HepG2 (cell line): ENCODE measurements at regions not wholly inside any gene's neighbourhood (a gene's known extent, or its start where the extent isn't known, plus 50 kb on each side); places are given as distances from the start of the nearest gene placed in this dataset.

ENCODE experiments used
- ATAC-seq: fragments of 200-7000 bp; cut with Tn5 transposase; 3 replicates; pipeline ENCODE4 v1.9.1; 2020; ENCODE audit warnings: mild to moderate bottlenecking, moderate library complexity
- BruUV-seq: library from RNA; stranded (reverse); fragments of 400-500 nt; replicated peaks from 2 replicates; lab custom pipeline; 2021; lab: Mats Ljungman, UMichigan
- CTCF ChIA-PET: fragments of 300-600 bp; formaldehyde crosslinking; extraction: SDS; loops from one replicate; lab custom pipeline; 2021; ENCODE audit warnings: low total read pairs, inconsistent platforms, low intra/inter-chr PET ratio; lab: Yijun Ruan, JAX
- POLR2A ChIA-PET: fragments of 350-600 bp; sonication (Branson Sonifier 250); formaldehyde crosslinking; loops from one replicate; lab custom pipeline; 2020; ENCODE audit warnings: antibody characterized with exemption, inconsistent platforms; lab: Yijun Ruan, JAX
- DNase-seq: peaks from one replicate; pipeline ENCODE4 v3.0.0-alpha.2; 2015; ENCODE audit warnings: low spot score
- FAIRE-seq: peaks from 3 replicates; lab custom pipeline; 2011; peaks lifted over from hg19 to GRCh38; lab: Jason Lieb, UNC
- H2AFZ ChIP-seq: one replicate; pipeline ENCODE4 v1.6.1; 2011; ENCODE audit warnings: low read length, inconsistent platforms
- H3K27ac ChIP-seq: fragments of 300-600 bp; 3 replicates; pipeline ENCODE4 v1.8.0; 2011; ENCODE audit warnings: mixed run types, mild to moderate bottlenecking, mixed read lengths, low read length, inconsistent platforms; ENCODE audit not compliant: insufficient read depth; ENCODE audit errors: extremely low read length
- H3K27me3 ChIP-seq, 2 experiments: fragments of 200-600 bp in 1 of 2; 2 replicates in 1 of 2; 3 replicates in 1 of 2; pipeline versions ENCODE4 v1.6.0 to v1.8.0; 2011; ENCODE audit warnings: low read length in 2 of 2, mild to moderate bottlenecking in 2 of 2, moderate library complexity in 2 of 2, inconsistent platforms in 1 of 2; ENCODE audit not compliant: insufficient read depth in 2 of 2, control insufficient read depth in 1 of 2
- H3K36me3 ChIP-seq, 2 experiments: fragments of 200-600 bp in 1 of 2; replicated peaks in 1 of 2; 2 replicates in 1 of 2; 3 replicates in 1 of 2; pipeline versions ENCODE4 v1.5.1 to v1.8.0; 2011; ENCODE audit warnings: low read length in 2 of 2, inconsistent platforms in 1 of 2; ENCODE audit not compliant: insufficient read depth in 2 of 2, control insufficient read depth in 1 of 2
- H3K4me1 ChIP-seq: 2 replicates; pipeline ENCODE4 v1.5.1; 2012; ENCODE audit warnings: low read length, inconsistent platforms; ENCODE audit not compliant: insufficient read depth
- H3K4me2 ChIP-seq: 2 replicates; pipeline ENCODE4 v1.6.0; 2011; ENCODE audit warnings: low read depth, low read length, inconsistent platforms
- H3K4me3 ChIP-seq, 3 experiments: fragments of 200-600 bp in 1 of 3; sonication (generic), shearing (Covaris generic) in 1 of 3; replicated peaks in 1 of 3; 2 replicates each; pipeline ENCODE4 v1.5.1; 2011 to 2016; ENCODE audit warnings: low read length in 3 of 3, inconsistent platforms in 2 of 3, low read depth in 2 of 3, mild to moderate bottlenecking in 2 of 3, control low read depth in 1 of 3, mixed read lengths in 1 of 3; ENCODE audit not compliant: insufficient read depth in 1 of 3
- H3K79me2 ChIP-seq: one replicate; pipeline ENCODE4 v1.6.1; 2011; ENCODE audit warnings: low read length, inconsistent platforms; ENCODE audit not compliant: insufficient read depth
- H3K9ac ChIP-seq: 2 replicates; pipeline ENCODE4 v1.6.0; 2011; ENCODE audit warnings: mild to moderate bottlenecking, low read depth, low read length, inconsistent platforms; ENCODE audit not compliant: insufficient read depth
- H3K9me3 ChIP-seq: 2 replicates; pipeline ENCODE4 v1.5.1; 2012; ENCODE audit warnings: mild to moderate bottlenecking, low read length
- H4K20me1 ChIP-seq: 2 replicates; pipeline ENCODE4 v1.6.0; 2011; ENCODE audit warnings: inconsistent platforms, mild to moderate bottlenecking, low read length, moderate library complexity; ENCODE audit not compliant: insufficient read depth
- ARNTL ChIP-seq: sonication (generic); formaldehyde crosslinking; IDR thresholded peaks from 2 replicates; pipeline ENCODE4 v1.4.0; 2020; ENCODE audit warnings: mild to moderate bottlenecking, missing genetic modification reagents
- IKZF1 ChIP-seq: fragments of 450-650 bp; IDR thresholded peaks from 2 replicates; pipeline ENCODE4 v1.7.1; 2016
- SMC3 ChIP-seq: IDR thresholded peaks from 2 replicates; pipeline ENCODE4 v1.6.1; 2011; ENCODE audit warnings: low read length, improper control_type of control experiment
- STAG1 ChIP-seq: sonication (generic); formaldehyde crosslinking; IDR thresholded peaks from 2 replicates; pipeline ENCODE4 v1.4.0; 2020; ENCODE audit warnings: missing genetic modification reagents
- ZMYM2 ChIP-seq: sonication (generic); formaldehyde crosslinking; IDR thresholded peaks from 2 replicates; pipeline ENCODE4 v1.8.0; 2022; ENCODE audit warnings: mild to moderate bottlenecking, missing genetic modification reagents
- ZNF24 ChIP-seq: fragments of 450-650 bp; IDR thresholded peaks from 2 replicates; pipeline ENCODE4 v1.6.1; 2017; ENCODE audit warnings: antibody characterized with exemption, mild to moderate bottlenecking
- ZNF761 ChIP-seq: sonication (generic); formaldehyde crosslinking; conservative IDR thresholded peaks from 2 replicates; pipeline ENCODE4 v1.4.0; 2020; ENCODE audit warnings: mild to moderate bottlenecking, missing genetic modification reagents
- in situ Hi-C: cut with HindIII; loops from 2 replicates; pipeline ENCODE4 v1.10.0; 2017; ENCODE audit warnings: low pct_unique_long_range_greater_than_20kb; ENCODE audit not compliant: extremely low pct_ligation_motif_present
- intact Hi-C: fragments of 100-400 bp; cut with micrococcal nuclease; formaldehyde crosslinking; loops from one replicate; pipeline ENCODE4 v1.10.0; 2022; ENCODE audit not compliant: unreplicated experiment
- TF ChIP-seq, protein P1 (sequence below): sonication (generic); formaldehyde crosslinking; conservative IDR thresholded peaks from 2 replicates; pipeline ENCODE4 v1.4.0; 2020; ENCODE audit warnings: missing genetic modification reagents
- TF ChIP-seq, protein P2 (sequence below): sonication (generic); formaldehyde crosslinking; IDR thresholded peaks from 2 replicates; pipeline ENCODE4 v1.5.0; 2020; ENCODE audit warnings: missing genetic modification reagents
- TF ChIP-seq, protein P3 (sequence below): sonication (generic); formaldehyde crosslinking; IDR thresholded peaks from 2 replicates; pipeline ENCODE4 v1.4.0; 2020; ENCODE audit warnings: mild to moderate bottlenecking, missing genetic modification reagents
- TF ChIP-seq, protein P4 (sequence below): sonication (generic); formaldehyde crosslinking; IDR thresholded peaks from 2 replicates; pipeline ENCODE4 v1.5.0; 2020; ENCODE audit warnings: mild to moderate bottlenecking, missing genetic modification reagents, moderate library complexity

DNA sequence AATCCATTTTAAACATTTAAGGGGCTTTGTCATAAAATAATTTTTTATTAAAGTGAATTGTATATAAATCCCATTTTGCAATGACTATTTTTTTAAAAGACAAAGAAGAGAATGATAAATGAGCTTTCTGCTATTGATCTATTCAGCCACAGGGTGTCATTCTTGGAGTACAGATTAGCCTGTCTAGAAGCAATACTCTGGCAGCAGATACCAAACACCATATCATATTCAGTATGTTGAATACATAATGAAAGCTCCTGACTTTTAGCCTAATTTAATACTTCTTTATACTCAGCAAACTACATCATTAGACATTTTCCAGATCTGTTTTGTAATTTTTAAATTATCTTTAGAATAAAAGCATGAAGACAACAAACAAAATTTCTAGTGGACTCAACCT is 496.3 kb downstream of the PDGFC start:
- intact Hi-C loops, result loop anchor here (1.0 to 5.0 kb wide), 5 partner anchors 202 to 729 kb away; no protein-coding TSS in a partner anchor
- H3K4me3 ChIP-seq, result no peak overlapping the region
- DNase-seq, result peak; percentile 15
- no peaks in the 10 kb centered on the region for H3K79me2 ChIP-seq
- in situ Hi-C loops, result loop anchor here (5.0 to 10.0 kb wide), 3 partner anchors 199 to 572 kb away; partner anchors contain the start of gene PDGFC
- H3K9me3 ChIP-seq, result no peaks in the 10 kb centered on the region
- no peak overlapping the region for H3K9ac ChIP-seq
- H3K27me3 ChIP-seq, result no peaks in the 10 kb centered on the region
- no peak overlapping the region for H3K4me2 ChIP-seq
- no peak for FAIRE-seq
- CTCF ChIA-PET, result interaction anchor here (0.9 to 1.7 kb wide), 4 partner anchors 202 to 570 kb away, joined by 3 to 19 read pairs (median 4); no protein-coding TSS in a partner anchor
- H3K36me3 ChIP-seq, result no peaks in the 10 kb centered on the region
- no TSS peak for BruUV-seq
- no peaks in the 10 kb centered on the region for H4K20me1 ChIP-seq
- no peak for TF ChIP-seq ZNF761 (CRISPR knock-in tag)
- TF ChIP-seq, protein P1, sequence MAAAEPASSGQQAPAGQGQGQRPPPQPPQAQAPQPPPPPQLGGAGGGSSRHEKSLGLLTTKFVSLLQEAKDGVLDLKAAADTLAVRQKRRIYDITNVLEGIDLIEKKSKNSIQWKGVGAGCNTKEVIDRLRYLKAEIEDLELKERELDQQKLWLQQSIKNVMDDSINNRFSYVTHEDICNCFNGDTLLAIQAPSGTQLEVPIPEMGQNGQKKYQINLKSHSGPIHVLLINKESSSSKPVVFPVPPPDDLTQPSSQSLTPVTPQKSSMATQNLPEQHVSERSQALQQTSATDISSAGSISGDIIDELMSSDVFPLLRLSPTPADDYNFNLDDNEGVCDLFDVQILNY (CRISPR knock-in tag), result no peak
- no peak for TF ChIP-seq ZMYM2
- TF ChIP-seq ZNF24, result no peak
- TF ChIP-seq, protein P2, sequence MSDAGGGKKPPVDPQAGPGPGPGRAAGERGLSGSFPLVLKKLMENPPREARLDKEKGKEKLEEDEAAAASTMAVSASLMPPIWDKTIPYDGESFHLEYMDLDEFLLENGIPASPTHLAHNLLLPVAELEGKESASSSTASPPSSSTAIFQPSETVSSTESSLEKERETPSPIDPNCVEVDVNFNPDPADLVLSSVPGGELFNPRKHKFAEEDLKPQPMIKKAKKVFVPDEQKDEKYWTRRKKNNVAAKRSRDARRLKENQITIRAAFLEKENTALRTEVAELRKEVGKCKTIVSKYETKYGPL (CRISPR knock-in tag), result no peak
- TF ChIP-seq, protein P3, sequence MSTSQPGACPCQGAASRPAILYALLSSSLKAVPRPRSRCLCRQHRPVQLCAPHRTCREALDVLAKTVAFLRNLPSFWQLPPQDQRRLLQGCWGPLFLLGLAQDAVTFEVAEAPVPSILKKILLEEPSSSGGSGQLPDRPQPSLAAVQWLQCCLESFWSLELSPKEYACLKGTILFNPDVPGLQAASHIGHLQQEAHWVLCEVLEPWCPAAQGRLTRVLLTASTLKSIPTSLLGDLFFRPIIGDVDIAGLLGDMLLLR (CRISPR knock-in tag), result no peak
- no peak for TF ChIP-seq ARNTL
- no peak for TF ChIP-seq IKZF1
- TF ChIP-seq, protein P4, sequence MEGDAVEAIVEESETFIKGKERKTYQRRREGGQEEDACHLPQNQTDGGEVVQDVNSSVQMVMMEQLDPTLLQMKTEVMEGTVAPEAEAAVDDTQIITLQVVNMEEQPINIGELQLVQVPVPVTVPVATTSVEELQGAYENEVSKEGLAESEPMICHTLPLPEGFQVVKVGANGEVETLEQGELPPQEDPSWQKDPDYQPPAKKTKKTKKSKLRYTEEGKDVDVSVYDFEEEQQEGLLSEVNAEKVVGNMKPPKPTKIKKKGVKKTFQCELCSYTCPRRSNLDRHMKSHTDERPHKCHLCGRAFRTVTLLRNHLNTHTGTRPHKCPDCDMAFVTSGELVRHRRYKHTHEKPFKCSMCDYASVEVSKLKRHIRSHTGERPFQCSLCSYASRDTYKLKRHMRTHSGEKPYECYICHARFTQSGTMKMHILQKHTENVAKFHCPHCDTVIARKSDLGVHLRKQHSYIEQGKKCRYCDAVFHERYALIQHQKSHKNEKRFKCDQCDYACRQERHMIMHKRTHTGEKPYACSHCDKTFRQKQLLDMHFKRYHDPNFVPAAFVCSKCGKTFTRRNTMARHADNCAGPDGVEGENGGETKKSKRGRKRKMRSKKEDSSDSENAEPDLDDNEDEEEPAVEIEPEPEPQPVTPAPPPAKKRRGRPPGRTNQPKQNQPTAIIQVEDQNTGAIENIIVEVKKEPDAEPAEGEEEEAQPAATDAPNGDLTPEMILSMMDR (CRISPR knock-in tag), result peak; percentile 51
- peak; percentile 59; the same call in 1 of the 2 replicates for TF ChIP-seq SMC3
- peak; percentile 74 for TF ChIP-seq STAG1 (CRISPR knock-in tag)
- H3K4me1 ChIP-seq, result no peaks in the 10 kb centered on the region
- H3K27ac ChIP-seq, result no peak overlapping the region
- ATAC-seq, result peak; percentile 75
- H2AFZ ChIP-seq, result no peak overlapping the region
- POLR2A ChIA-PET, result no interaction called here
